GM13977 (cell line): ENCODE measurements at regions not wholly inside any gene's neighbourhood (a gene's known extent, or its start where the extent isn't known, plus 50 kb on each side); places are given as distances from the start of the nearest gene placed in this dataset.

Experiments
- DNase-seq: peaks from one replicate; pipeline ENCODE4 v3.0.0; 2012; ENCODE audit warnings: low spot score
- in situ Hi-C: fragments of 300-500 bp; cut with MboI; formaldehyde crosslinking; loops from one replicate; pipeline ENCODE4 v1.12.0; 2022; ENCODE audit warnings: low sequenced_read_pairs, low pct_unique_long_range_greater_than_20kb, mixed read lengths, inconsistent platforms; ENCODE audit not compliant: unreplicated experiment
- TF ChIP-seq, protein P1 (sequence below): IDR thresholded peaks from 2 replicates; pipeline ENCODE4 v1.5.1; 2012; ENCODE audit warnings: mild to moderate bottlenecking, control low read depth; ENCODE audit not compliant: insufficient read depth; ENCODE audit errors: extremely low read depth, missing control alignments

GRCh38 chr2:120490091-120490798 is 144.3 kb downstream of the INHBB start:
- DNase-seq: no peak
- in situ Hi-C loops: no loop called here
- TF ChIP-seq, protein P1, sequence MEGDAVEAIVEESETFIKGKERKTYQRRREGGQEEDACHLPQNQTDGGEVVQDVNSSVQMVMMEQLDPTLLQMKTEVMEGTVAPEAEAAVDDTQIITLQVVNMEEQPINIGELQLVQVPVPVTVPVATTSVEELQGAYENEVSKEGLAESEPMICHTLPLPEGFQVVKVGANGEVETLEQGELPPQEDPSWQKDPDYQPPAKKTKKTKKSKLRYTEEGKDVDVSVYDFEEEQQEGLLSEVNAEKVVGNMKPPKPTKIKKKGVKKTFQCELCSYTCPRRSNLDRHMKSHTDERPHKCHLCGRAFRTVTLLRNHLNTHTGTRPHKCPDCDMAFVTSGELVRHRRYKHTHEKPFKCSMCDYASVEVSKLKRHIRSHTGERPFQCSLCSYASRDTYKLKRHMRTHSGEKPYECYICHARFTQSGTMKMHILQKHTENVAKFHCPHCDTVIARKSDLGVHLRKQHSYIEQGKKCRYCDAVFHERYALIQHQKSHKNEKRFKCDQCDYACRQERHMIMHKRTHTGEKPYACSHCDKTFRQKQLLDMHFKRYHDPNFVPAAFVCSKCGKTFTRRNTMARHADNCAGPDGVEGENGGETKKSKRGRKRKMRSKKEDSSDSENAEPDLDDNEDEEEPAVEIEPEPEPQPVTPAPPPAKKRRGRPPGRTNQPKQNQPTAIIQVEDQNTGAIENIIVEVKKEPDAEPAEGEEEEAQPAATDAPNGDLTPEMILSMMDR: no peak

GRCh38 chr2:120491111-120491625 is 145.2 kb downstream of the INHBB start:
- TF ChIP-seq, protein P1: no peak
- DNase-seq: no peak
- in situ Hi-C loops: no loop called here

GRCh38 chr2:120493231-120493630 is 147.3 kb downstream of the INHBB start:
- in situ Hi-C loops: no loop called here
- DNase-seq: no peak
- TF ChIP-seq, protein P1: no peak

- TF ChIP-seq, protein P1: no peak
- no peak for DNase-seq
- in situ Hi-C loops: no loop called here
These were observed 148.5 kb downstream of the INHBB start for GRCh38 chr2:120494446-120494845.

GRCh38 chr2:120495586-120495985 is 149.7 kb downstream of the INHBB start:
- TF ChIP-seq, protein P1: no peak
- DNase-seq: no peak
- in situ Hi-C loops: no loop called here

DNA sequence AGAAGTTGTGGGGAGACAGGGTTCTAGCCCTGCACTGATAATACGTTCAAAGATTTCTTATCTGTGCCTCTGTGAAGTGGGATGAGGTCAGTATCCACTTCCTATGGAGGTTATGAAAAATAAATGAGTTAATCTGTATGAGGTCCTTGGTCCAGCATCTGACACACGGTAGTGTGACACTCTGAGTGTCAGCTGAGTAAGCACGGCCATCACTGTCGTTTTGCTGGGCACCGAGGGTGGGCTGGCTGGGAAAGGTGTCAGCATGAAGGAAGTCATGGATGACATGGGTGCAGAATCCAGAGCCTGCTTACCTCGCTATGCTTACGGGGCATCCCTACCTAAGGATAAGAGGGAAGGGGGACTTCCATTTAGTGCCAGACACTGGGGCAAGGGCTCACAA is 150.3 kb downstream of the INHBB start:
- in situ Hi-C loops: no loop called here
- TF ChIP-seq, protein P1: no peak
- no peak for DNase-seq
